ENCODE measurements at regions not wholly inside any gene's neighbourhood (a gene's known extent, or its start where the extent isn't known, plus 50 kb on each side); places are given as distances from the start of the nearest gene placed in this dataset.

DNA sequence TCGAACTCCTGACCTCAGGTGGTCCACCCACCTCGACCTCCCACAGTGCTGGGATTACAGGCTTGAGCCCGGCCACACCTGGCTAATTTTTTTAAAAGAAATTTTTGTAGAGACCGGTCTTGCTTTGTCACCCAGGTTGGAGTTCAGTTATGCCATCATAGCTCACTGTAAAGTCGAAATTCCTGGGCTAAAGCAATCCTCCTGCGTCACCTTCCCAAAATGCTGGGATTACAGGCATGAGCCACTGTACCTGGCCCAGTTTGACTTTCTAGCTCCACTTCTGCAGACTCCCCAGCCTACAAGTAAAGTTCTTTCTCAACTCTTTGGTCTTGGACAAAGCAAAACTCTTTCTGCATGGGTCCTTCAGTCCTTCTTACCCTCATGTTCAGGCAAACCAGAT lies 214.1 kb downstream of the SKIDA1 start (continued):
- TF ChIP-seq, protein P1, sequence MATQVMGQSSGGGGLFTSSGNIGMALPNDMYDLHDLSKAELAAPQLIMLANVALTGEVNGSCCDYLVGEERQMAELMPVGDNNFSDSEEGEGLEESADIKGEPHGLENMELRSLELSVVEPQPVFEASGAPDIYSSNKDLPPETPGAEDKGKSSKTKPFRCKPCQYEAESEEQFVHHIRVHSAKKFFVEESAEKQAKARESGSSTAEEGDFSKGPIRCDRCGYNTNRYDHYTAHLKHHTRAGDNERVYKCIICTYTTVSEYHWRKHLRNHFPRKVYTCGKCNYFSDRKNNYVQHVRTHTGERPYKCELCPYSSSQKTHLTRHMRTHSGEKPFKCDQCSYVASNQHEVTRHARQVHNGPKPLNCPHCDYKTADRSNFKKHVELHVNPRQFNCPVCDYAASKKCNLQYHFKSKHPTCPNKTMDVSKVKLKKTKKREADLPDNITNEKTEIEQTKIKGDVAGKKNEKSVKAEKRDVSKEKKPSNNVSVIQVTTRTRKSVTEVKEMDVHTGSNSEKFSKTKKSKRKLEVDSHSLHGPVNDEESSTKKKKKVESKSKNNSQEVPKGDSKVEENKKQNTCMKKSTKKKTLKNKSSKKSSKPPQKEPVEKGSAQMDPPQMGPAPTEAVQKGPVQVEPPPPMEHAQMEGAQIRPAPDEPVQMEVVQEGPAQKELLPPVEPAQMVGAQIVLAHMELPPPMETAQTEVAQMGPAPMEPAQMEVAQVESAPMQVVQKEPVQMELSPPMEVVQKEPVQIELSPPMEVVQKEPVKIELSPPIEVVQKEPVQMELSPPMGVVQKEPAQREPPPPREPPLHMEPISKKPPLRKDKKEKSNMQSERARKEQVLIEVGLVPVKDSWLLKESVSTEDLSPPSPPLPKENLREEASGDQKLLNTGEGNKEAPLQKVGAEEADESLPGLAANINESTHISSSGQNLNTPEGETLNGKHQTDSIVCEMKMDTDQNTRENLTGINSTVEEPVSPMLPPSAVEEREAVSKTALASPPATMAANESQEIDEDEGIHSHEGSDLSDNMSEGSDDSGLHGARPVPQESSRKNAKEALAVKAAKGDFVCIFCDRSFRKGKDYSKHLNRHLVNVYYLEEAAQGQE (IDR thresholded peaks at IDR 0.05; ENCODE audit: low read depth, low read length), result no peak

DNA sequence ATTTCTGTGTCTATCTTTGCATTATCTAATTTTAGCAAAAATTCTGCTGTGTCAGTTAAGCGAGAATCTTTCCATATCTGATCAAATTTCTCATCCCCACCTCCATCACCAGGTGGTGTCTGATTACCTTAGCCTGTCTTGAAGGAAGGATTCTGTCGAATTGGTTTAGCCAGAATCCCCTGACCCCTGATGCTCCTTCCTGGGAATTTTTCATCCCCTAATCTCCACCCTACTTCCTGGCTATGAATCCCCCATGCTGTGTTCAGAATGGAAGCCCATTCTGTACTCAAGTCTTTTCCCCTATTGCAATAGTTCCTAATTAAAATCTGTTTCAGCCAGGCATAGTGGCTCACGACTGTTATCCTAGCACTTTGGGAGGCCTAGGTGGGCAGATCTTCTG lies 216.1 kb downstream of the SKIDA1 start:
- FAIRE-seq, result no peak
- Histone ChIP-seq H3K4me1 (ENCODE audit: control insufficient read depth, insufficient read depth, low read length) (peaks cover 6% of the 10 kb centered on the region), H2AFZ (ENCODE audit: control insufficient read depth, low read depth, low read length) (no peak overlapping the region), H3K9ac (ENCODE audit: control insufficient read depth, insufficient read depth, low read length) (no peak overlapping the region), H3K79me2 (ENCODE audit: control insufficient read depth, insufficient read depth, low read length) (no peaks in the 10 kb centered on the region), H3K27ac (ENCODE audit: control insufficient read depth, insufficient read depth) (no peak overlapping the region), H3K4me2 (ENCODE audit: control insufficient read depth, insufficient read depth) (no peak overlapping the region), H3K4me3 (no peak overlapping the region), H4K20me1 (ENCODE audit: control insufficient read depth, insufficient read depth) (no peaks in the 10 kb centered on the region), H3K27me3 (replicated peaks in 1 of 2; ENCODE audit: control insufficient read depth in 2 of 2, insufficient read depth in 2 of 2, low read length in 1 of 2) (no peaks in the 10 kb centered on the region), H3K36me3 (ENCODE audit: control insufficient read depth in 2 of 2, insufficient read depth in 2 of 2, low read length in 1 of 2) (no peaks in the 10 kb centered on the region), H3K9me3 (replicated peaks; ENCODE audit: control insufficient read depth, insufficient read depth, low read length) (no peaks in the 10 kb centered on the region)
- no peak for ATAC-seq
- intact Hi-C loops (cut with micrococcal nuclease; ENCODE audit: unreplicated experiment), result no loop called here
- ChIA-PET POLR2A (no interaction called here), RAD21 (ENCODE audit: unreplicated experiment) (interaction anchor here (0.7 kb wide), 1 partner anchor 80 kb away, joined by 3 read pairs; no protein-coding TSS in a partner anchor), CTCF (no interaction called here), SMC1A (ENCODE audit: uncharacterized antibody, unreplicated experiment) (no interaction called here)
- in situ Hi-C loops (cut with MboI), result no loop called here
- BruUV-seq (replicated peaks), result no TSS peak
- 14% methylated on average over 3 of the region's 3 CpGs for WGBS (ENCODE audit: insufficient coverage, insufficient replicate concordance, low lambda C conversion rate, missing lambda C conversion rate)
- no peak for DNase-seq (ENCODE audit: low read depth, low spot score)
- TF ChIP-seq HDAC2 (IDR thresholded peaks at IDR 0.05), result no peak
- no peak for TF ChIP-seq HCFC1 (IDR thresholded peaks at IDR 0.05; ENCODE audit: low read length)
- no peak for TF ChIP-seq IRF4 (IDR thresholded peaks at IDR 0.05; ENCODE audit: low read depth, low read length)
- no peak for TF ChIP-seq CUX1 (IDR thresholded peaks at IDR 0.05; ENCODE audit: insufficient replicate concordance, low read depth, low read length)
- TF ChIP-seq BCLAF1 (IDR thresholded peaks at IDR 0.05), result no peak
- no peak for TF ChIP-seq CEBPZ (IDR thresholded peaks at IDR 0.05; ENCODE audit: low read depth, low read length)
- TF ChIP-seq DPF2 (IDR thresholded peaks at IDR 0.05), result no peak
